ENCODE measurements at regions not wholly inside any gene's neighbourhood (a gene's known extent, or its start where the extent isn't known, plus 50 kb on each side); places are given as distances from the start of the nearest gene placed in this dataset.
"Not testable (repeated sequence)": the region's sequence is repeated elsewhere in the genome, so short reads cannot be mapped to it uniquely, and the experiment has no call there.

- Histone ChIP-seq H3K36me3 (ENCODE audit: insufficient read depth, low read depth, low read length) (no peaks in the 10 kb centered on the region), H3K4me3 (ENCODE audit: low read length) (no peak overlapping the region), H3K9me3 (ENCODE audit: insufficient read depth, low read depth, low read length) (no peaks in the 10 kb centered on the region), H3K4me1 (ENCODE audit: insufficient read depth, low read length) (no peaks in the 10 kb centered on the region), H3K27me3 (ENCODE audit: insufficient read depth, low read length) (no peaks in the 10 kb centered on the region), H3K9ac (ENCODE audit: low read depth, low read length) (no peak overlapping the region), H3K27ac (ENCODE audit: low read length) (no peak overlapping the region)
These were observed 307.1 kb downstream of the SEMA3D start for GRCh38 chr7:84879570-84880325.

- Histone ChIP-seq H3K9ac (ENCODE audit: low read depth, low read length) (no peak overlapping the region), H3K4me3 (ENCODE audit: low read length) (no peak overlapping the region), H3K9me3 (ENCODE audit: insufficient read depth, low read depth, low read length) (no peaks in the 10 kb centered on the region), H3K4me1 (ENCODE audit: insufficient read depth, low read length) (no peaks in the 10 kb centered on the region), H3K36me3 (ENCODE audit: insufficient read depth, low read depth, low read length) (no peaks in the 10 kb centered on the region), H3K27me3 (ENCODE audit: insufficient read depth, low read length) (no peaks in the 10 kb centered on the region), H3K27ac (ENCODE audit: low read length) (no peak overlapping the region)
These were observed 308.8 kb downstream of the SEMA3D start for GRCh38 chr7:84877943-84878570.

GRCh38 chr7:84876061-84876821, 310.6 kb downstream of the SEMA3D start:
- no peak overlapping the region for H3K27ac ChIP-seq (ENCODE audit: low read length)
- H3K4me3 ChIP-seq (ENCODE audit: low read length) = no peak overlapping the region
- no peak overlapping the region for H3K9ac ChIP-seq (ENCODE audit: low read depth, low read length)
- no peaks in the 10 kb centered on the region for H3K9me3 ChIP-seq (ENCODE audit: insufficient read depth, low read depth, low read length)
- no peaks in the 10 kb centered on the region for H3K36me3 ChIP-seq (ENCODE audit: insufficient read depth, low read depth, low read length)
- no peaks in the 10 kb centered on the region for H3K27me3 ChIP-seq (ENCODE audit: insufficient read depth, low read length)
- no peaks in the 10 kb centered on the region for H3K4me1 ChIP-seq (ENCODE audit: insufficient read depth, low read length)

- no peaks in the 10 kb centered on the region for H3K36me3 ChIP-seq (ENCODE audit: insufficient read depth, low read depth, low read length)
- H3K27ac ChIP-seq (ENCODE audit: low read length) = no peak overlapping the region
- H3K4me1 ChIP-seq (ENCODE audit: insufficient read depth, low read length) = peaks cover 5% of the 10 kb centered on the region; the same call in 1 of the 2 replicates
- no peaks in the 10 kb centered on the region for H3K27me3 ChIP-seq (ENCODE audit: insufficient read depth, low read length)
- H3K9ac ChIP-seq (ENCODE audit: low read depth, low read length) = no peak overlapping the region
- no peak overlapping the region for H3K4me3 ChIP-seq (ENCODE audit: low read length)
- no peaks in the 10 kb centered on the region for H3K9me3 ChIP-seq (ENCODE audit: insufficient read depth, low read depth, low read length)
These were observed 321.3 kb downstream of the SEMA3D start for GRCh38 chr7:84865560-84865959.

- no peaks in the 10 kb centered on the region for H3K27me3 ChIP-seq (ENCODE audit: insufficient read depth, low read length)
- H3K9ac ChIP-seq (ENCODE audit: low read depth, low read length) = no peak overlapping the region
- no peaks in the 10 kb centered on the region for H3K36me3 ChIP-seq (ENCODE audit: insufficient read depth, low read depth, low read length)
- H3K9me3 ChIP-seq (ENCODE audit: insufficient read depth, low read depth, low read length) = no peaks in the 10 kb centered on the region; the same call in 1 of the 2 replicates
- no peak overlapping the region for H3K27ac ChIP-seq (ENCODE audit: low read length)
- no peaks in the 10 kb centered on the region for H3K4me1 ChIP-seq (ENCODE audit: insufficient read depth, low read length)
- no peak overlapping the region for H3K4me3 ChIP-seq (ENCODE audit: low read length)
These were observed 329.5 kb downstream of the SEMA3D start for GRCh38 chr7:84857336-84857735.

GRCh38 chr7:84855758-84856157, 331.1 kb downstream of the SEMA3D start:
- H3K4me3 ChIP-seq (ENCODE audit: low read length) = no peak overlapping the region

GRCh38 chr7:84848974-84849372, 337.9 kb downstream of the SEMA3D start:
- H3K4me3 ChIP-seq (ENCODE audit: low read length); H3K27me3 ChIP-seq (ENCODE audit: insufficient read depth, low read length); H3K9me3 ChIP-seq (ENCODE audit: insufficient read depth, low read depth, low read length); H3K4me1 ChIP-seq (ENCODE audit: insufficient read depth, low read length); H3K36me3 ChIP-seq (ENCODE audit: insufficient read depth, low read depth, low read length); H3K27ac ChIP-seq (ENCODE audit: low read length); H3K9ac ChIP-seq (ENCODE audit: low read depth, low read length): not testable (repeated sequence)

More at GRCh38 chr7:84855758-84856157, 331.1 kb downstream of the SEMA3D start:
- H3K9ac ChIP-seq (ENCODE audit: low read depth, low read length) = no peak overlapping the region
- no peaks in the 10 kb centered on the region for H3K27me3 ChIP-seq (ENCODE audit: insufficient read depth, low read length)
- no peak overlapping the region for H3K27ac ChIP-seq (ENCODE audit: low read length)
- no peaks in the 10 kb centered on the region for H3K36me3 ChIP-seq (ENCODE audit: insufficient read depth, low read depth, low read length)
- H3K9me3 ChIP-seq (ENCODE audit: insufficient read depth, low read depth, low read length) = no peaks in the 10 kb centered on the region; the same call in 1 of the 2 replicates
- no peaks in the 10 kb centered on the region for H3K4me1 ChIP-seq (ENCODE audit: insufficient read depth, low read length)

GRCh38 chr7:84848219-84848973, 338.5 kb downstream of the SEMA3D start:
- no peaks in the 10 kb centered on the region for H3K9me3 ChIP-seq (ENCODE audit: insufficient read depth, low read depth, low read length)
- no peak overlapping the region for H3K27ac ChIP-seq (ENCODE audit: low read length)
- no peaks in the 10 kb centered on the region for H3K36me3 ChIP-seq (ENCODE audit: insufficient read depth, low read depth, low read length)
- H3K4me1 ChIP-seq (ENCODE audit: insufficient read depth, low read length) = no peaks in the 10 kb centered on the region
- no peaks in the 10 kb centered on the region for H3K27me3 ChIP-seq (ENCODE audit: insufficient read depth, low read length)
- no peak overlapping the region for H3K9ac ChIP-seq (ENCODE audit: low read depth, low read length)
- no peak overlapping the region for H3K4me3 ChIP-seq (ENCODE audit: low read length)

GRCh38 chr7:84847790-84848189, 339.1 kb downstream of the SEMA3D start:
- no peaks in the 10 kb centered on the region for H3K27me3 ChIP-seq (ENCODE audit: insufficient read depth, low read length)
- H3K4me3 ChIP-seq (ENCODE audit: low read length) = no peak overlapping the region
- H3K9me3 ChIP-seq (ENCODE audit: insufficient read depth, low read depth, low read length) = no peaks in the 10 kb centered on the region
- H3K9ac ChIP-seq (ENCODE audit: low read depth, low read length) = no peak overlapping the region
- H3K36me3 ChIP-seq (ENCODE audit: insufficient read depth, low read depth, low read length) = no peaks in the 10 kb centered on the region
- H3K27ac ChIP-seq (ENCODE audit: low read length) = no peak overlapping the region
- H3K4me1 ChIP-seq (ENCODE audit: insufficient read depth, low read length) = no peaks in the 10 kb centered on the region

- no peak overlapping the region for H3K27ac ChIP-seq (ENCODE audit: low read length)
- H3K4me3 ChIP-seq (ENCODE audit: low read length) = no peak overlapping the region
- H3K36me3 ChIP-seq (ENCODE audit: insufficient read depth, low read depth, low read length) = no peaks in the 10 kb centered on the region
- H3K27me3 ChIP-seq (ENCODE audit: insufficient read depth, low read length) = no peaks in the 10 kb centered on the region
- no peaks in the 10 kb centered on the region for H3K9me3 ChIP-seq (ENCODE audit: insufficient read depth, low read depth, low read length)
- H3K9ac ChIP-seq (ENCODE audit: low read depth, low read length) = no peak overlapping the region
- H3K4me1 ChIP-seq (ENCODE audit: insufficient read depth, low read length) = no peaks in the 10 kb centered on the region
These were observed 339.8 kb downstream of the SEMA3D start for GRCh38 chr7:84847038-84847437.

GRCh38 chr7:84845971-84846370, 340.9 kb downstream of the SEMA3D start:
- H3K4me1 ChIP-seq (ENCODE audit: insufficient read depth, low read length) = no peaks in the 10 kb centered on the region
- H3K36me3 ChIP-seq (ENCODE audit: insufficient read depth, low read depth, low read length) = no peaks in the 10 kb centered on the region
- no peak overlapping the region for H3K9ac ChIP-seq (ENCODE audit: low read depth, low read length)
- no peaks in the 10 kb centered on the region for H3K9me3 ChIP-seq (ENCODE audit: insufficient read depth, low read depth, low read length)
- no peaks in the 10 kb centered on the region for H3K27me3 ChIP-seq (ENCODE audit: insufficient read depth, low read length)
- H3K27ac ChIP-seq (ENCODE audit: low read length) = no peak overlapping the region
- no peak overlapping the region for H3K4me3 ChIP-seq (ENCODE audit: low read length)

All from iPS-20b (cell line).